ENCODE measurements at regions not wholly inside any gene's neighbourhood (a gene's known extent, or its start where the extent isn't known, plus 50 kb on each side); places are given as distances from the start of the nearest gene placed in this dataset.

- H3K79me2 ChIP-seq (ENCODE audit: insufficient read depth, low read length) = no peaks in the 10 kb centered on the region
- ChIA-PET RAD21 (ENCODE audit: low non-redundant PET in 1 of 2, low total read pairs in 2 of 2, uncharacterized antibody in 2 of 2, unreplicated experiment in 2 of 2) (no interaction called here), CTCF (no interaction called here), POLR2A (no interaction called here)
- BruUV-seq (replicated peaks) = no TSS peak
- H3K4me1 ChIP-seq (ENCODE audit: control insufficient read depth in 1 of 2, insufficient read depth in 2 of 2, low read length in 2 of 2) = 0 out of 4 replicates have a peak, but pooled peaks cover 0 to 4% of the 10 kb centered on the region in 2 experiments
- H3K27me3 ChIP-seq (ENCODE audit: insufficient read depth, low read length) = peaks cover 4% of the 10 kb centered on the region; the same call in 1 of the 2 replicates
- H3K4me2 ChIP-seq (ENCODE audit: low read length) = no peak overlapping the region
- DNase-seq (ENCODE audit: low read depth, low spot score) (no peak), ATAC-seq (no peak)
- no peak for TF ChIP-seq ZBTB33 (IDR thresholded peaks at IDR 0.05; ENCODE audit: extremely low read depth, insufficient replicate concordance, low read length)
- no peak for TF ChIP-seq JUND (IDR thresholded peaks at IDR 0.05)
- TF ChIP-seq CTCF (IDR thresholded peaks at IDR 0.05 in 2 of 3, conservative IDR thresholded peaks at IDR 0.05 in 1 of 3; ENCODE audit: borderline replicate concordance in 1 of 3, insufficient read depth in 1 of 3, low read depth in 2 of 3, low read length in 2 of 3) = no peak
- TF ChIP-seq ZFX (IDR thresholded peaks at IDR 0.05) = no peak
- TF ChIP-seq POLR2AphosphoS5 (IDR thresholded peaks at IDR 0.05; ENCODE audit: low read depth, low read length) = no peak
- TF ChIP-seq EZH2 (IDR thresholded peaks at IDR 0.05) = no peak
- TF ChIP-seq ZNF274 (IDR thresholded peaks at IDR 0.05; ENCODE audit: low read depth, low read length) = no peak
- TF ChIP-seq SRF (IDR thresholded peaks at IDR 0.05; ENCODE audit: low read depth) = no peak
- TF ChIP-seq ATF3 (IDR thresholded peaks at IDR 0.05) = no peak
- no peak for TF ChIP-seq SIN3A (IDR thresholded peaks at IDR 0.05; ENCODE audit: low read depth)
- no peak for TF ChIP-seq EZH2phosphoT487 (IDR thresholded peaks at IDR 0.05; ENCODE audit: borderline replicate concordance)
- no peak for TF ChIP-seq POLR2A (IDR thresholded peaks at IDR 0.05; ENCODE audit: borderline replicate concordance, extremely low read depth, insufficient read depth, insufficient read length)
- TF ChIP-seq FOSL1 (IDR thresholded peaks at IDR 0.05; ENCODE audit: low read depth) = no peak
- no peak for TF ChIP-seq ELF1 (IDR thresholded peaks at IDR 0.05; ENCODE audit: borderline replicate concordance, low read depth)
- no peak for TF ChIP-seq TCF7L2 (IDR thresholded peaks at IDR 0.05; ENCODE audit: borderline replicate concordance, extremely low read depth, insufficient read depth, insufficient read length)
- TF ChIP-seq YY1 (IDR thresholded peaks at IDR 0.05; ENCODE audit: extremely low read depth, insufficient replicate concordance, low read depth, low read length) = no peak
- TF ChIP-seq SP1 (IDR thresholded peaks at IDR 0.05; ENCODE audit: low read depth) = no peak
- TF ChIP-seq RAD21 (IDR thresholded peaks at IDR 0.05; ENCODE audit: low read depth) = no peak
- H4K20me1 ChIP-seq (ENCODE audit: insufficient read depth) = no peaks in the 10 kb centered on the region
- no peaks in the 10 kb centered on the region for H3K9me3 ChIP-seq (ENCODE audit: control insufficient read depth in 1 of 2, insufficient read depth in 1 of 2, low read depth in 1 of 2, low read length in 2 of 2)
- H3K4me3 ChIP-seq (replicated peaks in 1 of 2; ENCODE audit: low read depth in 1 of 2, low read length in 2 of 2) = no peak overlapping the region
- H3K36me3 ChIP-seq (ENCODE audit: control insufficient read depth in 1 of 2, insufficient read depth in 2 of 2, low read length in 2 of 2) = no peaks in the 10 kb centered on the region
- no peak overlapping the region for H3K27ac ChIP-seq (ENCODE audit: low read depth, low read length)
- intact Hi-C loops (cut with micrococcal nuclease) = no loop called here
- no peak overlapping the region for H2AFZ ChIP-seq (ENCODE audit: low read depth, low read length, poor library complexity, severe bottlenecking)
- H3K9me2 ChIP-seq (ENCODE audit: insufficient read depth) = no peaks in the 10 kb centered on the region
- H3K9ac ChIP-seq (ENCODE audit: low read length) = no peak overlapping the region
These were observed 84.8 kb downstream of the OAT start for GRCh38 chr10:124333931-124334330.
